Neural cell (in vitro differentiated cells): ENCODE measurements at regions not wholly inside any gene's neighbourhood (a gene's known extent, or its start where the extent isn't known, plus 50 kb on each side); places are given as distances from the start of the nearest gene placed in this dataset.
"Not testable (repeated sequence)": the region's sequence is repeated elsewhere in the genome, so short reads cannot be mapped to it uniquely, and the experiment has no call there.

Experiments used
- H2AFZ ChIP-seq: fragments of 200-600, 300-800 bp; sonication (generic), shearing (Covaris generic); 2 replicates; pipeline ENCODE4 v1.6.0; 2014; ENCODE audit warnings: low read depth, mild to moderate bottlenecking, antibody characterized with exemption, low read length, moderate library complexity
- H3F3A ChIP-seq: fragments of 200-600 bp; shearing (Covaris generic); 2 replicates; pipeline ENCODE4 v1.6.1; 2016; ENCODE audit warnings: mild to moderate bottlenecking, moderate library complexity, mixed read lengths, antibody characterized with exemption, low read length; ENCODE audit not compliant: insufficient read depth, poor library complexity, severe bottlenecking
- H3K27ac ChIP-seq: fragments of 200-600, 300-800 bp; sonication (generic), shearing (Covaris generic); 2 replicates; pipeline ENCODE4 v1.5.1; 2014; ENCODE audit warnings: mild to moderate bottlenecking, low read length, moderate library complexity
- H3K27me3 ChIP-seq: fragments of 300-800, 200-600 bp; sonication (generic), shearing (Covaris generic); 2 replicates; pipeline ENCODE4 v1.6.0; 2014; ENCODE audit warnings: mild to moderate bottlenecking, low read depth, low read length, moderate library complexity; ENCODE audit not compliant: insufficient read depth
- H3K36me3 ChIP-seq: fragments of 300-800, 200-600 bp; sonication (generic), shearing (Covaris generic); 2 replicates; pipeline ENCODE4 v1.5.1; 2014; ENCODE audit warnings: mild to moderate bottlenecking, antibody characterized with exemption, low read length, moderate library complexity; ENCODE audit not compliant: insufficient read depth
- H3K4me2 ChIP-seq: fragments of 300-800, 200-600 bp; sonication (generic), shearing (Covaris generic); 2 replicates; pipeline ENCODE4 v1.6.0; 2014; ENCODE audit warnings: mild to moderate bottlenecking, low read length
- H3K4me3 ChIP-seq: fragments of 300-800, 200-600 bp; sonication (generic), shearing (Covaris generic); 2 replicates; pipeline ENCODE4 v1.5.1; 2014; ENCODE audit warnings: mild to moderate bottlenecking, low read length, moderate library complexity
- H3K79me2 ChIP-seq: fragments of 200-600 bp; shearing (Covaris generic); replicated peaks from 2 replicates; pipeline ENCODE4 v1.6.0; 2014; ENCODE audit warnings: mild to moderate bottlenecking, low read length, moderate library complexity; ENCODE audit not compliant: insufficient read depth
- H3K9ac ChIP-seq: fragments of 300-800, 200-600 bp; sonication (generic), shearing (Covaris generic); 2 replicates; pipeline ENCODE4 v1.6.1; 2016; ENCODE audit warnings: mild to moderate bottlenecking, low read length, mixed read lengths
- H3K9me2 ChIP-seq: fragments of 200-600 bp; shearing (Covaris generic); 2 replicates; pipeline ENCODE4 v1.6.1; 2016; ENCODE audit warnings: mild to moderate bottlenecking, low read length, mixed read lengths; ENCODE audit not compliant: insufficient read depth
- H3K9me3 ChIP-seq: fragments of 200-600, 300-800 bp; sonication (generic), shearing (Covaris generic); 2 replicates; pipeline ENCODE4 v1.6.1; 2016; ENCODE audit warnings: mild to moderate bottlenecking, mixed run types, low read length, moderate library complexity, mixed read lengths
- H4K20me1 ChIP-seq: fragments of 200-600 bp; shearing (Covaris generic); 2 replicates; pipeline ENCODE4 v1.6.1; 2016; ENCODE audit warnings: mild to moderate bottlenecking, mixed run types; ENCODE audit not compliant: insufficient read depth
- CTCF ChIP-seq: fragments of 450-650 bp; IDR thresholded peaks from 2 replicates; pipeline ENCODE4 v1.5.1; 2014; ENCODE audit warnings: antibody characterized with exemption, mild to moderate bottlenecking, moderate library complexity; ENCODE audit not compliant: poor library complexity, severe bottlenecking
- EP300 ChIP-seq: fragments of 450-650 bp; conservative IDR thresholded peaks from 2 replicates; pipeline ENCODE4 v1.6.1; 2014; ENCODE audit warnings: antibody characterized with exemption, mild to moderate bottlenecking, moderate library complexity; ENCODE audit not compliant: poor library complexity, severe bottlenecking
- EZH2 ChIP-seq: fragments of 200-600, 300-800 bp; shearing (Covaris generic), sonication (generic); IDR thresholded peaks from 2 replicates; pipeline ENCODE4 v1.6.1; 2014; ENCODE audit warnings: antibody characterized with exemption, low read length, borderline replicate concordance, mild to moderate bottlenecking; ENCODE audit not compliant: insufficient read depth, poor library complexity, severe bottlenecking
- MXI1 ChIP-seq: fragments of 450-650 bp; conservative IDR thresholded peaks from 2 replicates; pipeline ENCODE4 v1.6.1; 2014; ENCODE audit warnings: antibody characterized with exemption, mild to moderate bottlenecking; ENCODE audit not compliant: poor library complexity, severe bottlenecking
- POLR2AphosphoS5 ChIP-seq: IDR thresholded peaks from 2 replicates; pipeline ENCODE4 v1.6.1; 2012
- RAD21 ChIP-seq: fragments of 450-650 bp; conservative IDR thresholded peaks from 2 replicates; pipeline ENCODE4 v1.6.1; 2014; ENCODE audit warnings: antibody characterized with exemption, mild to moderate bottlenecking, moderate library complexity
- SMC3 ChIP-seq: fragments of 450-650 bp; conservative IDR thresholded peaks from 2 replicates; pipeline ENCODE4 v1.6.1; 2014; ENCODE audit warnings: antibody characterized with exemption, mild to moderate bottlenecking, moderate library complexity; ENCODE audit not compliant: poor library complexity
- TAF1 ChIP-seq: IDR thresholded peaks from 2 replicates; pipeline ENCODE4 v1.6.1; 2012; ENCODE audit warnings: low read depth
- TF ChIP-seq, protein P1 (sequence below): IDR thresholded peaks from 2 replicates; pipeline ENCODE4 v1.6.1; 2012; ENCODE audit warnings: borderline replicate concordance

DNA sequence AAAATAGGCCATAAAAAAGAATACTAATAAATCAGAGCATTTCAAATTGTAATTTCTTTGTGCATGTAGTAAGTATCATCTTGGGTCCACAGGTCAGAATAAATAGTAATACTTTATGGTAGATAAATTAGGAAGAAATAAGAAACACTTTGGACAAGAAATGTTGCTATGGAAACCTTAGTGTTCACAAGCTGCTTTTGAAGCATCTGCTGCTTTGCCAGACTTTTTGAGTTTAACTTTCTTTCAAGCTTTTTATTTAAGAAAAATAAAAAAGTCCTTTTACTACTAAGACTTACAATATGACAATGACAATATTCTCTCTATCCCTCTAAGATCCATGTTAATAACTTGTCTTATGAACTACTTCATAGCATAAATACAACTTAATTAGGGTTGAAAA, 690.7 kb upstream of the FSHR start:
- Histone ChIP-seq H2AFZ (no peak overlapping the region), H3K9me2 (no peaks in the 10 kb centered on the region), H4K20me1 (no peaks in the 10 kb centered on the region), H3K27ac (no peak overlapping the region), H3K27me3 (no peaks in the 10 kb centered on the region), H3K4me3 (no peak overlapping the region), H3K9me3 (no peaks in the 10 kb centered on the region), H3K36me3 (no peaks in the 10 kb centered on the region), H3F3A (no peaks in the 10 kb centered on the region), H3K79me2 (no peaks in the 10 kb centered on the region), H3K4me2 (no peak overlapping the region), H3K9ac (no peak overlapping the region)
- TF ChIP-seq MXI1 (no peak), EZH2 (no peak), POLR2AphosphoS5 (no peak), CTCF (no peak), EP300 (no peak), SMC3 (no peak), RAD21 (no peak), TAF1 (no peak)
- TF ChIP-seq, protein P1, sequence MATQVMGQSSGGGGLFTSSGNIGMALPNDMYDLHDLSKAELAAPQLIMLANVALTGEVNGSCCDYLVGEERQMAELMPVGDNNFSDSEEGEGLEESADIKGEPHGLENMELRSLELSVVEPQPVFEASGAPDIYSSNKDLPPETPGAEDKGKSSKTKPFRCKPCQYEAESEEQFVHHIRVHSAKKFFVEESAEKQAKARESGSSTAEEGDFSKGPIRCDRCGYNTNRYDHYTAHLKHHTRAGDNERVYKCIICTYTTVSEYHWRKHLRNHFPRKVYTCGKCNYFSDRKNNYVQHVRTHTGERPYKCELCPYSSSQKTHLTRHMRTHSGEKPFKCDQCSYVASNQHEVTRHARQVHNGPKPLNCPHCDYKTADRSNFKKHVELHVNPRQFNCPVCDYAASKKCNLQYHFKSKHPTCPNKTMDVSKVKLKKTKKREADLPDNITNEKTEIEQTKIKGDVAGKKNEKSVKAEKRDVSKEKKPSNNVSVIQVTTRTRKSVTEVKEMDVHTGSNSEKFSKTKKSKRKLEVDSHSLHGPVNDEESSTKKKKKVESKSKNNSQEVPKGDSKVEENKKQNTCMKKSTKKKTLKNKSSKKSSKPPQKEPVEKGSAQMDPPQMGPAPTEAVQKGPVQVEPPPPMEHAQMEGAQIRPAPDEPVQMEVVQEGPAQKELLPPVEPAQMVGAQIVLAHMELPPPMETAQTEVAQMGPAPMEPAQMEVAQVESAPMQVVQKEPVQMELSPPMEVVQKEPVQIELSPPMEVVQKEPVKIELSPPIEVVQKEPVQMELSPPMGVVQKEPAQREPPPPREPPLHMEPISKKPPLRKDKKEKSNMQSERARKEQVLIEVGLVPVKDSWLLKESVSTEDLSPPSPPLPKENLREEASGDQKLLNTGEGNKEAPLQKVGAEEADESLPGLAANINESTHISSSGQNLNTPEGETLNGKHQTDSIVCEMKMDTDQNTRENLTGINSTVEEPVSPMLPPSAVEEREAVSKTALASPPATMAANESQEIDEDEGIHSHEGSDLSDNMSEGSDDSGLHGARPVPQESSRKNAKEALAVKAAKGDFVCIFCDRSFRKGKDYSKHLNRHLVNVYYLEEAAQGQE, result no peak

GRCh38 chr2:49844113-49844512, 689.8 kb upstream of the FSHR start:
- H3K4me2 ChIP-seq, result not testable (repeated sequence)

DNA sequence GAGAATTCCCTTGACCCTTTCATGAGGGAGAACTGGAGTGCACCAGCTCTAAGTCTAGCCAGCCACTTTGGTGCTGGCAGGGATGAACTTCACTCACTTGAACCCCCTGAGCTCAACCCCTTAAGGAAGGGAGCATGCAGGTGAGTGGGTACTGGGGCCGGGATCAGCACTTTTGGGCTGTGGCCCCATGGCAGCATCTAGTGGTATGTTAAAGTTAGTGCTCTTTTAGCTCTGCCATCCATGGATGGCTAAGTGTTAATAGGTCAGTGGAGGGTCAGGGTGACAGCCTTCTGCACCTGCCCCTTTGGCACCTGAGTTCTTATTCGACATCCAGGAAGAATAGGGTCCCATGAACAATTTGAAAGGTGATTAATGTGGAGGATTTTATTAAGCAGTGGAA, 689.0 kb upstream of the FSHR start:
- Histone ChIP-seq H3K36me3 (no peaks in the 10 kb centered on the region), H3K9me2 (no peaks in the 10 kb centered on the region)

More at GRCh38 chr2:49844113-49844512, 689.8 kb upstream of the FSHR start:
- H3K27ac ChIP-seq, H3K9me3 ChIP-seq, H3K27me3 ChIP-seq, H3K36me3 ChIP-seq, H3K4me3 ChIP-seq, H4K20me1 ChIP-seq, H2AFZ ChIP-seq, H3K79me2 ChIP-seq, H3K9ac ChIP-seq, H3F3A ChIP-seq, H3K9me2 ChIP-seq: not testable (repeated sequence)

More for the DNA sequence above, 689.0 kb upstream of the FSHR start:
- TF ChIP-seq RAD21 (no peak), MXI1 (no peak), CTCF (no peak), EZH2 (no peak), EP300 (no peak)
- TF ChIP-seq, protein P1, result no peak
- Histone ChIP-seq H3K4me2 (no peak overlapping the region), H2AFZ (no peak overlapping the region), H3F3A (no peaks in the 10 kb centered on the region), H3K79me2 (no peaks in the 10 kb centered on the region), H3K27me3 (no peaks in the 10 kb centered on the region), H3K27ac (no peak overlapping the region), H3K9ac (no peak overlapping the region), H3K4me3 (no peak overlapping the region), H3K9me3 (no peaks in the 10 kb centered on the region), H4K20me1 (no peaks in the 10 kb centered on the region)
